RPMI7951 (cell line): ENCODE measurements at regions not wholly inside any gene's neighbourhood (a gene's known extent, or its start where the extent isn't known, plus 50 kb on each side); places are given as distances from the start of the nearest gene placed in this dataset.
"Not testable (repeated sequence)": the region's sequence is repeated elsewhere in the genome, so short reads cannot be mapped to it uniquely, and the experiment has no call there.

Experiments
- DNase-seq: peaks from one replicate; pipeline ENCODE4 v3.0.0-alpha.2; 2012; ENCODE audit warnings: low read depth

DNA sequence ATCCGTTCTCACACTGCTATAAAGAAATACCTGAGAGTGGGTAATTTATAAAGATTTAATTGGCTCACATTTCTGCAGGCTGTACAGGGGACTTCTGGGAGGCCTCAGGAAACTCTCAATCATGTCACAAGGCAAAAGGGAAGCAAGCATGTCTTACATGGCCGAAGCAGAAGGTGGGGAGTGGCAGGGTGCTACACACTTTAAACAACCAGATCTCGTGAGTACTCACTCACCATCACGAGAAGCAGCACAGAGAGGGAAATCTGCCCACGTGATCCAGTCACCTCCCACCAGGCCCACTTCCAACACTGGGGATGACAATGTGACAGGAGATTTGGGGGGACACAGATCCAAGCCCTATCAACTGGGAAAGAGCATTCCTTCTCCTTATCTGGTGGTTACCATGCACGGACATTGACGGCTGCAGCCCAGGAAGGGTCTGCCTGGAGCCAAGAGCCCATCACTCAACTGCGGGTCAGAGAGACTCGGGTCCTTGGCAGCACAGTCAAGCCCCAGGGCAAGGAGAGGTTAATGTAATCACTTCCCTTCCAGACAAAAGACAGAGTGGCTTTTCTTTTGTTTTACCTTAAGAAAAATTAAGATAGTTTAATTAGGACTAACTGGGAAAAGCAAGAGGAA lies 112.3 kb upstream of the CST7 start:
- no peak for DNase-seq

DNA sequence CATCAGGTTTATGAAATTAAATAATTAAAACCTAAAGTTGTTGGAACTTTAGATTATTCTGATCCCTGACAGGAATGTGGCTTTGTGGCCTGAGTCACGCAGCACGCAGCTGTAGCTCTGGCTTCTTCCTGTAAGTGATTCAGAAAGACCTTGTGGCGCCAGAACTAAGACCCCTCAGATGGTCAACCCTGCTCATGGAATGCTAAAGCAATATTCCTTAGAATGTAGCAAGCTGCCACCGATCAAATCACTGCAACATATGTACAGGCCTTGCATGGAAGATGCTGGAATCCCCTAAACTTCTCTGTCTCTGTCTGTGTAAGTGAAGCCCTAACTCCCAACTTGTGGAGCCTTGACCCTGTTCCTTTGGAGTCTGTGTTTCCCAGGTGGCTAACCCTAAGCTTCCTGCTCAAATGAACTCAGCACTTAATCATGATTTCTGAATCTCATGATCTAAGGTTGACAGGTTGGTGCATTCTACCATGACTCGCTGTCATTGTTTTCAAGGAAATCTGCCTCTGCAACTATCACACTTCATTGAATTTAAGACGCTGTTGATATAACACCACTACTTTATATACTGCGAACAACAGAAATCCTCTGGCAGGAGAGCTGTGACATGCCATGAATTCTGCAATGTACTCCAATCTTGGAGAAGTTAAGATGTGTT lies 111.2 kb upstream of the CST7 start:
- peak; percentile 81 for DNase-seq

DNA sequence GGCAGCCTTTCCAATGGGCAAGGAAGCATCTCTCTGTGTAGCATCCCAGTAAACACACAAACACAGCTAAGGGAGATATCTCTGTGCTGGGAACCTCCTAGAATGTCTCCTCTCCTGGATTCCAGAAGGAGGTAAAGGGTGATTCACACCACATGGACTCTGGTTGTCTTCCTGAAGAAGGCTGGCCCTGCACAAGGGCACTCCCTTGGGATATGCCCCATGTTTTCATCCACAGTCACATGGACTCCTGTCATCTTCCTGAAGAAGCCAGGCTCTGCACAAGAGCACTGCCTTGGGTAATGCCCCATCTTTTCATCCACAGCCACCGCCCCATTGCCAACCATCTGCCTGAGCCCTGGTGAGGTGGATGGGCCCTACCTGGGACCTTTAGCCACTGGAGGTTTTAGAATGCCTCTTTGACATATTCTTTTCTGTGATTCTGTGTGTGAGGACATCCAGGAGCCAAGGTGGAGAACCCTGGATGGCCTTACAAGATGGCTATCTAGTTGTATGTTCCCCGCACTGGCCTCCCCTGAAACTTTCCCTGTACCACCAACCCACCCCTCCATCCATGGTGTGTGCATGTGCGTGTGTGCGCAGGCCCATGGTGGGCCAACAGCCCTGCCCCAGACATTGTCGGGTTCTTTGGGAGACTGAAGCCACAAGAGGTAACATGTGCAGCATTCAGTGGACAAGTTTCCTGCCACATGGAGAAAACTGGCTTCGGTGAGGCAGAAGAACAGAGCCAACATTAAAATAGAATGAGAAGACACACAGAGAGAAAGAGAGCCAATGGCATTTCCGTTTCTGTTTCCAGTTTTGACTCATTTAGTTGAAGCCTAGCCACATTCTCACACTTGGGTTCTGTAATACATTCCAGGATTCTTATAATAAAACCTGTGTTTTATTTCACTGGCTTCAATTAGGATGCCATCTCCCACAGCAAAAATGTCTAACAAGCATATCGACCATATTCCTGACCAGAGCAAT lies 110.2 kb upstream of the CST7 start:
- peak; percentile 79 for DNase-seq

DNA sequence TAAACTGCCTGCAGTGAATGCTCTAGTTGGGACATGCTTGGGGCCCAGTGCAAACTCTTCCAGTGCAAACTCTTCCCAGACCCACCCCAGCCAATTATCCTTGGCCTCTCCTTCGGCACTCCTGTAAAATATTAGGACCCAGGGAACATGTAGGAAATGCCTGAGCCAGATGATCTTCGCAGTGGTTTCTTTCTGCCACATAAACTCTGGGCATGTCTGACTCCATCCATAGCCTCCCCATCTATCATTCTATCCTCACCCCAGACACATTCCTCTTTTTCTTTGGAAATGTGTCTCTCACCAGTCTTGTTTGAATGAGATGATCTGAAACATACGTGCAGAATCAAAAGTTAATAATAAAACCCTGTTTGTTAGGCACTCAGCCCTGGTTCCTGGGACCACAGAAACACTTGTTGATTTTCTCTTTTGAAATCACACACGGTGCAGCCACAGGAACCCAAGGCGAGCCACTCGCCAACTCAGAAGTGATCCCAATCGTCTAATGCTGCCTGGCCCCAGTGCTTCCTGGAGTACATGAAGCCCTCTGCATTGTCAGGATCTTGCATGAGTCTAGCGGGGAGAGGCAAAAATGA lies 108.9 kb upstream of the CST7 start:
- DNase-seq = no peak

DNA sequence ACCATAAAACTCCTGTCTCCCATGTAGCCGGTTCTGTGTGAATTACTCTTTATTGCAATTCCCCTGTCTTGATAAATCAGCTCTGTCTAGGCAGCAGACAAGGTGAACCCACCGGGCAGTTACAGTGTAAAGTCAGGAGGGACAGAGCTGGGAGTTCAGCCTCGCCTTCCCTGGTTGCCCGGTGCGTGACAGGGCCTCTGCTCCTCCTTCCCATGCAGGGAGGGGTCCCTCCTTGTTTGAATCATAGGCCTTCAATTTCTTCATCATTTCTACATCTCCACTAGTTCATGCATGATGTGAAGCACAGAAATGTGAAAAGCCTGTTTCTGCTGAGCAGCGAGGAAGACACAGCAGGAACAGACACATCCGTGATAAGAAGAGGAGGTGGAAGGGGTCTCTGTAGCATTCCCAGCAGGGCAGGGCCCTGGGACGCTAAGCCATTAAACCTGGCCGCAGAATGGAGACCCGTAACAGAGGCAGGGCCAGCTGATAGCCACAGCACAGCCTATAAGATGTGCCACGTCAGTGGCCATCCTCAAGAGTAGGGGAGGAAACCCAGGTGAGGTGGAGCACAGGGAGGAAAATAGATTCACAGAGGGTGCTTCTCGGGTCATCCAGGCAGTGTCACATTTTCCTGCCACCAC lies 106.7 kb upstream of the CST7 start:
- no peak for DNase-seq

DNA sequence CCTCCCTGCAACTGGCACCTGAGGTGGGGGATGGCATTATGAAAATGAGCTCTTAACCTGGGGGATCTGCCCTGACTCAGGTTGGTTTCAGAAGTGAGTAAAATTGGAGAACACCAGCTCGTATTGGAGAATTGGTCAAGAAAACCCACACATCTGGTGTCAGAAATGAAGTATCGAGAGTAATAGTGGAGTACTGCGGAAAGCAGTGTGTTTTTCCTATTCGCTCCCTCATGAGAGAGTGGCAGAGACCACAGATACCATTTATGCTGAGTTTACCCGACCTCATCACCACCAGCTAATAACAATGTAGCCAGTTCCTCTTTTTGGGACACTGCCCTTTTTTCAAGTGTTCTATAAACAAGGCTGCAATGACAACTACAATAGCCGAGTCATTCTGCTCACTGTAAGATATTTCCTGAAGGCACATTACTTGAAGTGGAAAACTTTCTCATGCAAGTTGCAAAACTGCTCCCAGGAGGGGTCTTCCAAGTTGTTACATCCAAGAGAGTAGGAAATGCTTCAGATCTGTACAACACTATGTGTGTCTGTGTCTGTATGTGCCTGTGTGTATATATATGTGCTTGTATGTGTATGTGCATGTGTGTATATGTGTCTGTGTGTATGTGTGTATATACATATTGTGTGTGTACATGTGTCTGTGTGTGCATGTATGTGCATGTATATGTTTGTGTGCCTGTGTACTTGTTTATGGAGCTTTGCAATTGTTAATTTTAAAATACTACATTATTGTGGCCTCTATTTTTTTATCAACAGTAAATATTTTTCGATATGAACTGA lies 106.0 kb upstream of the CST7 start:
- peak; percentile 37 for DNase-seq

DNA sequence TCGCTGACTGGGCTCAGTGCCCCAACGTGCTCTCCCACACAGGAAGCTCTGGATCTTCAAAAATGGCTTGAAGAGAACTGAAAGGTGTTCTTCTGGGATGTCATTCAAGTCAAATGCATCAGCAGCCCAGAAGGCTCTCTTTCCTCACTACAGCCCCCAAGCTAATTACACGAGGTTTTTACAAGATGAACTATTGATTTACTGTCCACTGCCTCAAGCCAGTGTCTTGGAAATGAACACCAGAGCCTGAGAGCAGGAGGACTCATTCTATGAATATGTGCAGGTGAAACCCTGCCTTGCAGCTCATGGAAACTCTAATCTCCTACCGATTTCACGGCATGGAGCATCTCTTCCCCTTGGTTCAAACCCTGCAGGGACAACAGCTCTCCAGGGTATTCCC lies 98.9 kb upstream of the CST7 start:
- DNase-seq = no peak

DNA sequence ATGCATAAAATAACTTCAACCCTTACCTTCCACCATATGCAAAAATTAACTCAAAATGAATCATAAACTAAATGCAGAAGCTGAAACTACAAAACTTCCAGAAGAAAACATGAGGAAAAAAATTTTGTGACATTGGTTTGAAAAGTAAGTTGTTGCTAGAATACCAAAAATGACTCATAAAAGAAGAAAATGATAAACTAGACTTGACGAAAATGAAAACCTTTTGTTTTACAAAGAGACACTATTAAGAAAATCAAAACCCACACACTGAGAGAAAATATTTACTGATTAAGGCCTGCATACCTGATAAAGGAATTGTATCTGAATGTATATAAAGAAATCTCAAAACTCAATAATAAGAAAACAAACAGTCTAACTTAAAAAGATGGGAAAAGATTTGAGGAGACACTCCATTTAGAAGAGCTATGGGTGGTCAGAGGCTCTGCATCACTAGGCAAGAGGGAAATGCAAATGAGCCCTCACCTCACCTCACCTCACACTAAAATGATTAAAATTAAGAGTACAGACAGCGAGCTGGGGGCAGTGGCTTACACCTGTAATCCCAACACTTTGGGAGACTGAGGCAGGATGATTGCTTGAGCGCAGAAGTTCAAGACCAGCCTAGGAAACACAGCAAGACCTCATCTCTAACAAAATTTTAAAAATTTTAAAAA lies 97.6 kb upstream of the CST7 start:
- no peak for DNase-seq

DNA sequence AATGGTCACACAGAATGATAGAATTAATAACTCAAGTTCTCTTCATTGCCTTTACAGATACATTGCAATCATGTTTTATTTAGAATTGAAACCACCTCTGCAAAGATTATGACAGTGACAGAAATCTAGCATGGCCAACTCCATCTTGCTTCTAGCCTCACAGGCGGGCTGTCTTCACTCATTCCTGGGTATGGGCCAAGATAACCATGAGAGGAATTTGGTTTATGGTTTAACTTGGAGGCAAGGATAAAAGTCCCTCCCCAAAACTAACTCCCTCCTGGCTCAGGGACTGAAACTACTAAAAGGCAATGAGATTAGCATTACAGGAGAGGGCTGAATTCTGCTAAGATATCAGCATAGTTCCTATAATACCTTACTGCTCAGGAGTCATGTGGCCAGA lies 95.2 kb upstream of the CST7 start:
- peak; percentile 43 for DNase-seq

DNA sequence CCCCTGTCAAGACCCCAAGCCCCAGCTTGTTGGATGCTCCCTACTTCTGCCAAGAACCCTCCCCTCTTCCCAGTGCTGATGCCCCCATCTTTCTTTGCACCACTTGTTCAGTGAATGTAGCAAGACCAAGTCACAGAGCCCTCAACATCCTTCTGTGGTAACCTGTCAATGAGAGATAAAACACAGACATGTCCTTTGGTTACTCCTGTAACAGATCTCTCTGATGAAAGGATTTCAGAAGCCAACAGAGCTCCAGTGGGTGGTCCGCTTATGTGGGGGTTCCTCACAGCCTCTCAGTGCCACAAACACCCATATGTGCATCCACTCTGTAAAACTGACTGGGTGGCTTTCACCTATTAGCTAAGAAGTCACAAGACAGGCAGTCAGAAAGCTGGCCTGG lies 93.2 kb upstream of the CST7 start:
- no peak for DNase-seq

DNA sequence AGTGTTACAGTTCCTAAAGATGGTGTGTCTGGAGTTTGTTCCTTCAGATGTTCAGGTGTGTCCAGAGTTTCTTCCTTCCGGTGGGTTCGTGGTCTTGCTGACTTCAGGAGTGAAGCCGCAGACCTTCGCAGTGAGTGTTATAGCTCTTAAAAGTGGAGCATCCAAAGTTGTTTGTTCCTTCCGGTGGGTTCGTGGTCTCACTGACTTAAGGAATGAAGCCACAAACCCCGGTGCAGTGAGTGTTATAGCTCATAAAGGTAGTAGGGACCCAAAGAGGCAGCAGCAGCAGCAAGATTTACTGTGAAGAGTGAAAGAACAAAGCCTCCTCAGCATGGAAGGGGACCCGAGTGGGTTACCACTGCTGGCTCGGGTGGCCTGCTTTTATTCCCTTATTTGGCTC lies 90.6 kb upstream of the CST7 start:
- not testable (repeated sequence) for DNase-seq

DNA sequence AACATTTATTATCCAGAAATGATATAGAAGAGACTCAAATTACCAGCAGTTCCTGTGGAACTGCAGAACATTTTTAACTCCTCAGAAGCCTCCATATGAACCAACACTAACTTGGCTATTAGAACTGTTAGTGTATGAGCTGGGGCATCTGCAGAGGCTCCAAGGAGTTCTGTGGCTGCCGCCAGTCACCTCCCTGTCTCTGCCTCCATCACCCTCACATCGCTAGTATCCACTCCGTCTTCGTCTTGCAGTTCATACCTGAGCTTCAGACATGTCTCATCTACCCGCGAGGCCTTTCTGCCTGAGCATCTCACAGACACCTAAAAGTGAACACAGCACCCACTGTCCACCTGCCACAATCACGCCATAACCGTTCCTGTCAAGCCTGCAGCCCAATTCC lies 89.5 kb upstream of the CST7 start:
- DNase-seq = no peak

DNA sequence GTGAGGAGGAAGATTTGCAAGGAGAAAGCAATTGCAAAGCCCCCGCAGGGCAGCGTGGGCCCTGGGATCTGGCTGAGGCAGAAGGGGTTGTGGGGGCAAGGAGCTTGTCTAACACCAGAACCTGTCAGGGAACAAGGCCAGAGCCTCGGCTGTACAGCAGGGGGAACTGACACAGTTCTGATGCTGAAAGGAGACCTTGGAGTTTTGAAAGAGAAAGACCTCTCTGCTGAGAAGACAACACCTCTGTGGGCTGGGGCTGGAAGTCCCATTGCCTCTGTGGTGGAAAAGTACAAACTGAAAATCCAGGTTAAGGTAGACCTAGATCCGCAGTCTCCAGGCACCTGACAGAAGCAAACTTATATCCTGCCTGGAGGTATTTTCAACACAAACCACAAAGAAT lies 86.9 kb upstream of the CST7 start:
- DNase-seq = no peak

DNA sequence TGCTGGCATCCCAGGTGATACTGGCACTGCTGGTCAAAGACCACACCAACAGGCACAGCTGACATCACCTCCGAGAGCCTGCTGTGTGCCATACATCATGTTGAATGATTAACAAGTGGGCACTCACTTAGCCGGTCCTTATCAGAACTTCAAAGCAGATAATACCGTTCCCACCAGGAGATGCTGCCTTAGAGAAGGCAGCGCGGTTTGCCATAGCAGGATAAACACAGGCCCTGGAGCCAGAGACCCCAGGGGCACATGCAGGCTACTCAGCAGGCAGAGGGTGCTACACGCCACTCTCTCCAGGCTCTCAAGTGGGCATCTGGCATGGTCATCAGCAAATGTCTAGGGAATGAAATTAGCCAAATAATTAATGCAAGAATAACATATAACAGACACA lies 86.5 kb upstream of the CST7 start:
- no peak for DNase-seq

DNA sequence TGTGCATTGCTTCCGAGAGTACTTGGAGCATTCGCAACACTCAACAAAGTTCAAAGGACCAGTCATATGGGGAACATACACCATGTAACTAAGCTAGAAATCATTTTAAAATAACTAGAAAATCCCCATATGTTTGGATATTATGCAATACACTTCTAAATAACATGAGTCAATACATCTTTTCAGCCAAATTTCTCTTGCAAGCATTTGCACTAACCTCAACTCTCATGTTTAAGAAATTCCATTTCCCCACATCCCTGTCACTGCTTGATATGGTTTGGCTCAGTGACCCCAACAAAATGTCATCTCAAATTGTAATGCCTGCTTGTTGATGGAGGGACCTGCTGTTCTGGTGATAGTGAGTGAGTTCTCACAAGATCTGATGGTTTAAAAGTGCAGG lies 85.7 kb upstream of the CST7 start:
- DNase-seq = peak; percentile 89

DNA sequence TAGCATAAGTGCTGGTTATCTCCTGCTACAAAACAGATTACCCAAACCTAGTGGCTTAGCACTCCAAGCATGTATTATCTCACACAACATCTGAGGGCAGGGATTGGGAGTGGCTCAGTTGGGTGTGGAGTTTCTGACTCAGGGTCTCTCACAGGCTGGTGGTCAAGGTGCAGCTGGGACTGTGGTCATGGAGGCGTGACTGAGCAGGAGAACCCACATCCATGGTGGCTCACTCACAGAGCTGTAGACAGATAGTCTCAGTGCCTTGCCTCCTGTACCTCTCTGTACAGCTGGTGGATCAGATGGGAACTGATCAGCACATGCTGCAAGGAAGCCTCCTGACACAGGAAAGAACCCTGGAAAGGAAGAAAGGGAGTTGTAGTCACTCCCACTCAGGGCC lies 83.1 kb upstream of the CST7 start:
- DNase-seq = peak; percentile 86

DNA sequence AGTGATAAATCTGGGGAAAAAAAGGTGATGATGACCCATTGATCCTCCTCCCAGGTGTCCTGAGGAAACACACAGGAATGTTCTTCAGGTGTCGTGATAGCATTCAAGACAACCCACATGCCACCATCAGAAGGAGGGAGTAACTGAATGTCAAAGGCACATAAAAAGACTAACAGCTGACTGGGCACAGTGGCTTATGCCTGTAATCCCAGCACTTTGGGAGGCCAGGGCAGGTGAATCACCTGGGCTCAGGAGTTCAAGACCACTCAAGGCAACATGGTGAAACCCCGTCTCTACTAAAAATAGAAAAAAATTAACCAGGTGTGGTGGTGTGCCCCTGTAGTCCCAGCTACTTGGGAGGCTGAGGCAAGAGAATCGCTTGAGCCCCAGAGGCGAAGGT lies 82.3 kb upstream of the CST7 start:
- no peak for DNase-seq

DNA sequence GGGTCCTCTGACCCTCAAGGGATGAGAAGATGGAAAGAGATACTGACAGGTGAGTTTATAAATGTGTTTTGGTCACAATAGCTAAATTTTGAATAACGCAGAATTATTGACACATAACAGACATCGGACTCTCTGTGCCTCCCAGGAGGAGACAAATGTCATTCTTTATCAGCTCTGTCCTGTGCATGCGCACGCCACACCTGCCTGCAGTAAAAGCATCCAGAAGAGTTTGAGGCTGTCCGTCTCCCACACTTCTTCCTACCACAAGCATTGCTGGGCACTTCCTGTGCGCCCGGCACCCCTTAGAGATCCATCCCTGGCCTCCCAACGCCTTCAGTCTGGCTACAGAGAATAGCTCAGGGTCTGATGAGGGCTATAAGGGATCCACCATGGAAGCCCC lies 81.5 kb upstream of the CST7 start:
- DNase-seq = no peak

DNA sequence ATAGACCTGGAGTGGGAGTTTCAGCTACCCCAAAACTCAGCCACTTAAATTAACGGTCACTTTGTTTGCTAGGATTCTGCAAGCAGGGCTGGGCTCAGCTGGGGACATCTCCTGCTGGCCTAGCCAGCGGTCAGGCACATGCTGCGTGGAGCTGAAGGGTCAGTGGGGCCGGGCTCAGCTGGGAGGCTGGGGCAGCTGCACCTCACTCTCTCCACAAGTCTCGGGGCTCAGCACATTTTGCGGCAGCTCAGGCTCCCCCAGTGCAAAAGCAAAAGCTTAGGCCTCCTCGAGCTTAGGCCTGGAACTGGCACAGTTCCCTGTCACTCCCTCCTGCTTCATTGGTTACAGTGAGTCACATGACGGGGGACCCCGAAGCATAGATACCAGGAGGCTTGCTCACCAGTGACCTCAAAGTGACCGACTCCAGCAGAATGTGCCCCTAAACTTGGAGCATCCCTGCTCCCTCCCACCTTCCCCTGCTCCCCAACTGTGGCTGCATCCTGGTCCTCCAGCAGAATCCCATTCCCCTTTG lies 80.6 kb upstream of the CST7 start:
- DNase-seq = peak; percentile 47

DNA sequence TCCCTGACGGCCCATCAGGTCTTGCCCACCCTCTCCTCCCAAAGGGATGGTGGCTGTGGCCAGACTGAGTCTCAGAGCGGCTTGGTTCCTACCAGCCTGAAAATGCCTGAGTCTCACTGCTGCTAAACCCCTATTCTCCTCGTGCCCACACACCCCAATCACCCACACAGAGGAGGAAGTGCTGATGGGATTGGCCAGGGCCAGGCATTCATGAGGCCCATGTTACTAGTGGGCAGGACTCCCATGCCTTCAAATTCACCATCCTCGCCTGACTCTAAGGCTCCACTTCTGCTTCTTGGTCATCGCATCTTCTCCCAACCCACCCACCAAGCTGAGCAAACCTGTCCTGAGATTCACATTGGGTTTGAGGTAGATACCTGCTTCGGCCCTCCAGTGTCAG lies 80.1 kb upstream of the CST7 start:
- no peak for DNase-seq
